SU-DHL-6 (cell line): ENCODE measurements at regions not wholly inside any gene's neighbourhood (a gene's known extent, or its start where the extent isn't known, plus 50 kb on each side); places are given as distances from the start of the nearest gene placed in this dataset.

Source experiments
- H2AFZ ChIP-seq: fragments of 200-600 bp; sonication (generic); 2 replicates; pipeline ENCODE4 v1.6.1; 2014; ENCODE audit warnings: low read depth, mild to moderate bottlenecking, moderate library complexity, mixed read lengths, antibody characterized with exemption, low read length; ENCODE audit not compliant: severe bottlenecking
- H3F3A ChIP-seq: fragments of 200-600 bp; shearing (Covaris generic); 2 replicates; pipeline ENCODE4 v1.6.0; 2016; ENCODE audit warnings: antibody characterized with exemption, mild to moderate bottlenecking; ENCODE audit not compliant: insufficient read depth
- H3K27ac ChIP-seq: fragments of 200-600 bp; sonication (generic); 2 replicates; pipeline ENCODE4 v1.5.1; 2016; ENCODE audit warnings: low read depth, mild to moderate bottlenecking, low read length, moderate library complexity, mixed read lengths
- H3K27me3 ChIP-seq: fragments of 200-600 bp; sonication (generic), shearing (Covaris generic); 2 replicates; pipeline ENCODE4 v1.6.0; 2014; ENCODE audit warnings: mild to moderate bottlenecking, low read length
- H3K36me3 ChIP-seq: fragments of 200-600 bp; sonication (generic); 2 replicates; pipeline ENCODE4 v1.6.1; 2014; ENCODE audit warnings: mild to moderate bottlenecking, low read length, mixed read lengths
- H3K4me2 ChIP-seq: fragments of 300-600, 200-600 bp; shearing (Covaris generic), sonication (generic); 2 replicates; pipeline ENCODE4 v1.6.0; 2014; ENCODE audit warnings: low read length, low read depth, mild to moderate bottlenecking; ENCODE audit not compliant: poor library complexity, severe bottlenecking
- H3K4me3 ChIP-seq: fragments of 200-600 bp; sonication (generic); 2 replicates; pipeline ENCODE4 v1.5.1; 2014; ENCODE audit warnings: antibody characterized with exemption, low read length, mild to moderate bottlenecking, mixed read lengths; ENCODE audit not compliant: insufficient read depth, poor library complexity, severe bottlenecking
- H3K79me2 ChIP-seq: fragments of 200-600 bp; sonication (generic); 2 replicates; pipeline ENCODE4 v1.6.1; 2014; ENCODE audit warnings: mild to moderate bottlenecking, low read length, moderate library complexity; ENCODE audit not compliant: insufficient read depth
- H3K9ac ChIP-seq: fragments of 200-600 bp; sonication (generic); 2 replicates; pipeline ENCODE4 v1.7.0; 2014; ENCODE audit warnings: mild to moderate bottlenecking, low read length
- H3K9me2 ChIP-seq: fragments of 200-600 bp; sonication (generic); replicated peaks from 2 replicates; pipeline ENCODE4 v1.6.1; 2014; ENCODE audit warnings: low read length; ENCODE audit not compliant: insufficient read depth
- H3K9me3 ChIP-seq: fragments of 200-600 bp; sonication (generic); 2 replicates; pipeline ENCODE4 v1.6.1; 2014; ENCODE audit warnings: low read length, mixed read lengths; ENCODE audit not compliant: insufficient read depth
- H4K20me1 ChIP-seq: fragments of 200-600 bp; sonication (generic); 2 replicates; pipeline ENCODE4 v1.6.1; 2014; ENCODE audit warnings: low read depth, mild to moderate bottlenecking, antibody characterized with exemption, low read length, moderate library complexity, mixed read lengths
- EZH2phosphoT487 ChIP-seq: fragments of 200-600 bp; sonication (generic), shearing (Covaris generic); conservative IDR thresholded peaks from 2 replicates; pipeline ENCODE4 v1.6.1; 2018; ENCODE audit warnings: mild to moderate bottlenecking, antibody characterized with exemption, low read length, moderate library complexity, mixed read lengths
- TF ChIP-seq, protein P1 (sequence below): fragments of 200-600 bp; sonication (generic); IDR thresholded peaks from one replicate; pipeline ENCODE4 v1.5.1; 2017; ENCODE audit warnings: antibody characterized with exemption, mild to moderate bottlenecking, low read length, moderate library complexity; ENCODE audit not compliant: insufficient read depth, poor library complexity, severe bottlenecking

DNA sequence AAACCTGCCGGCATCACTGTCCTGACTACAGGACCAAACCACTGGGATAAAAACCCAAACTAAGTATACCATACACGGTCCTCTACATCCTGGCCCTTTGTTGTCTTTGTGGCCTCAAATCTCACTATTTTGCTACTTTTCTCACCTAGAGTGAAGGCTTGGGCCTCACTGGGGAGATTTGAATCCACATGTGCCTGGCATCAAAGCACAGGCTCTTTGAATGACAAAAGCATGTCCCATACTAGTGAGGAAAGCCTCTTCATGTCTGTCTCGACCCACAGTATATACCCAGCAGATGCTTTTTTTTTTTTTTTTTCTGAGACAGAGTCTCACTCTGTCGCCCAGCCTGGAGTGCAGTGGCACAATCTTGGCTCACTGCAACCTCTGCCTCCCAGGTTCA, 72.5 kb upstream of the DRD2 start:
- H4K20me1 ChIP-seq: no peaks in the 10 kb centered on the region
- H3K4me3 ChIP-seq: no peak overlapping the region
- no peaks in the 10 kb centered on the region for H3K9me3 ChIP-seq
- no peaks in the 10 kb centered on the region for H3K79me2 ChIP-seq
- H2AFZ ChIP-seq: no peak overlapping the region
- H3K9me2 ChIP-seq: no peaks in the 10 kb centered on the region
- TF ChIP-seq, protein P1, sequence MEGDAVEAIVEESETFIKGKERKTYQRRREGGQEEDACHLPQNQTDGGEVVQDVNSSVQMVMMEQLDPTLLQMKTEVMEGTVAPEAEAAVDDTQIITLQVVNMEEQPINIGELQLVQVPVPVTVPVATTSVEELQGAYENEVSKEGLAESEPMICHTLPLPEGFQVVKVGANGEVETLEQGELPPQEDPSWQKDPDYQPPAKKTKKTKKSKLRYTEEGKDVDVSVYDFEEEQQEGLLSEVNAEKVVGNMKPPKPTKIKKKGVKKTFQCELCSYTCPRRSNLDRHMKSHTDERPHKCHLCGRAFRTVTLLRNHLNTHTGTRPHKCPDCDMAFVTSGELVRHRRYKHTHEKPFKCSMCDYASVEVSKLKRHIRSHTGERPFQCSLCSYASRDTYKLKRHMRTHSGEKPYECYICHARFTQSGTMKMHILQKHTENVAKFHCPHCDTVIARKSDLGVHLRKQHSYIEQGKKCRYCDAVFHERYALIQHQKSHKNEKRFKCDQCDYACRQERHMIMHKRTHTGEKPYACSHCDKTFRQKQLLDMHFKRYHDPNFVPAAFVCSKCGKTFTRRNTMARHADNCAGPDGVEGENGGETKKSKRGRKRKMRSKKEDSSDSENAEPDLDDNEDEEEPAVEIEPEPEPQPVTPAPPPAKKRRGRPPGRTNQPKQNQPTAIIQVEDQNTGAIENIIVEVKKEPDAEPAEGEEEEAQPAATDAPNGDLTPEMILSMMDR: no peak
- TF ChIP-seq EZH2phosphoT487: no peak
- H3K9ac ChIP-seq: no peak overlapping the region
- no peak overlapping the region for H3K4me2 ChIP-seq
- H3K36me3 ChIP-seq: no peaks in the 10 kb centered on the region
- H3K27ac ChIP-seq: no peak overlapping the region
- H3K27me3 ChIP-seq: no peaks in the 10 kb centered on the region
- H3F3A ChIP-seq: no peaks in the 10 kb centered on the region

DNA sequence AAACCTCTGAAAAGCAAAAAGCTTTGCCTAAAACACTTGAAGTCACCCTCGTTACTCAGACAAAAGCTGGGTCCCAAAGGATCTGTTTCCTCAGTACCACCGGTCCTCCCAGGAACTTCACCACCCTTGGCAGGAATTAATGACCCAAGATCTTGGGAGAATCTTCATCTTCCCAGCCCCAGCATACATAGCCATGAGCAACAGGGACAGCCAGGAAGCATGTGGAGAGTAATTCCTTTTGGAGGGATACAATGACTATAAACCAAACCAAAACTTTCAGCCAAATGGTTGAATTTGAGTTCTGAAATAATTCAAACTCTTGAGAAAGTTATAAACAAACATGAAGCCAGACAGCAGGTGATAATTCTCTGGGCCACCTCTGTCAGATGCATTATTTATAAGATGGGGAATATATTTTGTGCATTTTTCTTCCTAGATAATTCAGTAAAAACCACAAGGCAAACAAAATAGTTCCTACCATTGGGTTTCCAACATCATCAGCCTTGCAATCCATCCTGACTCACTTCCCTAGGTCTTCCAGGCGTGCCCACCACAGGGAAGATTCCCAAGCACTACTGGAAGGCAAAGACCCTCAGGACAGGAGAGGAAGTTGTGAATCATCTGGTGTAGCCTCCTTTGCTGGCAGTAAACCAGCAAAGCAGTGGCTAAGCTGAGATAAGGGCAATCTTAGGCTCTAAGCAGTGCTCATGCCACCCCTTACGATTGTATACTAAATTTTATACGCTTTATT, 71.7 kb upstream of the DRD2 start:
- Histone ChIP-seq H2AFZ (no peak overlapping the region), H3K9me2 (no peaks in the 10 kb centered on the region), H3F3A (no peaks in the 10 kb centered on the region), H3K79me2 (no peaks in the 10 kb centered on the region), H3K9me3 (no peaks in the 10 kb centered on the region), H3K36me3 (no peaks in the 10 kb centered on the region), H3K27me3 (no peaks in the 10 kb centered on the region), H3K4me2 (no peak overlapping the region), H3K27ac (no peak overlapping the region), H4K20me1 (no peaks in the 10 kb centered on the region), H3K9ac (no peak overlapping the region), H3K4me3 (no peak overlapping the region)
- TF ChIP-seq, protein P1: no peak
- TF ChIP-seq EZH2phosphoT487: no peak

DNA sequence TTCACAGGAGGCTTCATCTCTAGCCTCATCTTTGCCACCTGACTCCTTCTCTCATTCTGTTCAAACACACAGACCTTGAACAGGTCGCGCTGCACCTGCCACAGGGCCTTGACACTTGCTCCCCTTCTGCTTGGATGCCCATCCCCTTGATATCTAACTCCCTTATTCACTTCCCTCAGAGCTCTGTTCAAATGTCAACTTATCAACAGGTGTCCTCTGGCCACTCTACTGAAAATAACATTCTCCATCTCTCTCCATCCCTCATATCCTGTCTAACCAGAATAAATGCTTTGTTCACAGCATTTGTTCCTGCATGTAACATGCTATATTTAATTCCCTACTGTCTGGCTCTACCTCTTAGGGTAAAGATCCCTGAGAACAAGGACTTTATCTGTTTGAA, 67.2 kb upstream of the DRD2 start:
- no peaks in the 10 kb centered on the region for H4K20me1 ChIP-seq
- TF ChIP-seq, protein P1: no peak
- TF ChIP-seq EZH2phosphoT487: no peak
- H3F3A ChIP-seq: no peaks in the 10 kb centered on the region
- no peaks in the 10 kb centered on the region for H3K9me2 ChIP-seq
- H3K27ac ChIP-seq: no peak overlapping the region
- H3K9ac ChIP-seq: no peak overlapping the region
- H3K36me3 ChIP-seq: no peaks in the 10 kb centered on the region
- H2AFZ ChIP-seq: no peak overlapping the region
- H3K79me2 ChIP-seq: no peaks in the 10 kb centered on the region
- no peak overlapping the region for H3K4me3 ChIP-seq
- H3K27me3 ChIP-seq: no peaks in the 10 kb centered on the region
- H3K9me3 ChIP-seq: no peaks in the 10 kb centered on the region
- no peak overlapping the region for H3K4me2 ChIP-seq
